NCI-H510A (cell line): ENCODE measurements at regions not wholly inside any gene's neighbourhood (a gene's known extent, or its start where the extent isn't known, plus 50 kb on each side); places are given as distances from the start of the nearest gene placed in this dataset.
"Not testable (repeated sequence)": the region's sequence is repeated elsewhere in the genome, so short reads cannot be mapped to it uniquely, and the experiment has no call there.

Source experiments
- DNase-seq: peaks from one replicate; lab custom pipeline; 2025; lab: John Stamatoyannopoulos, UW

GRCh38 chr1:73218995-73219546 is 936.7 kb upstream of the NEGR1 start:
- DNase-seq = no peak

DNA sequence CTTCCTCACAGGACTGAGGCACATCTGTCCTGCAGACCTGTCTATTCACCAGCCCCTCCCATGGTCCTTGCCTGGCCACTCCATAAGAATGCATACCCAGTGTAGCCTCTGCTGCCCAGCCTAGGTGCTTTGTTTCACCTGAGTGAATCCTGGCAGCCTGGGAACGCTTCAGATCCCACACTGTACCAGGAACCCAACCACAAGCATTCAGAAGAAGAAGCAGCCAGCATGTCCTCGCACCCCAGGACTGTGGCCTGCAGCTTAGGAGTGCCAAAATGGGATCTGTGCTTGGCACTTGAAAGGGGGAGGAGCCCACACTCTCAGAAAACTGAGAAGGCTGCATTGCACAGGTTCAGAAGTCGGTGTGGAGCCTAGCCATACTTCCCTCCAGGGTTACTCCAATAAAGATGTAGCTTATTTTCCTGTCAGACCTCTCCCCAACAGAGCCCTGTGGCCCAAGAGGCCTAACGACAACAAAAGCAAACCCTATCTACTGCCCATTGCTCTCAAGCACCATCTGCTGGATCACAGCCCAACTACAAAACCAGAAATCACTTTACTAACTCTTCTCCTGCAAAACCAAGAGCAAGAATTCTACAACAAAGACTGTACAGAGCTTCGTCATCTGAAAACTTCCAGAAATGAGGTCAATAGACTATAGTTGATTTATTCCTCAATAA is 923.1 kb upstream of the NEGR1 start:
- no peak for DNase-seq

- DNase-seq = no peak
These were observed 915.6 kb upstream of the NEGR1 start for GRCh38 chr1:73197972-73198371.

- DNase-seq = no peak
These were observed 912.6 kb upstream of the NEGR1 start for GRCh38 chr1:73194965-73195364.

DNA sequence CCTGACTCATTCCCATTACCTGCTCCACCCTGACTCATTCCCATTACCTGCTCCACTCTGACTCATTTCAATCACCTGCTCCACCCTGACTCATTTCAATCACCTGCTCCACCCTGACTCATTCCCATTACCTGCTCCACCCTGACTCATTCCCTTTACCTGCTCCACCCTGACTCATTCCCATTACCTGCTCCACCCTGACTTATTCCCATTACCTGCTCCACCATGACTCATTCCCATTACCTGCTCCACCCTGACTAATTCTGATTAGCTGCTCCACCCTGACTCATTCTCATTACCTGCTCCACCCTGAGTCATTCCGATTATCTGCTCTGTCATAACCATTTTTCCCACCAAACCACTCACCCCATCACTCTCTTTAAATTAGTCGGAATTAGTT is 901.2 kb upstream of the NEGR1 start:
- not testable (repeated sequence) for DNase-seq

DNA sequence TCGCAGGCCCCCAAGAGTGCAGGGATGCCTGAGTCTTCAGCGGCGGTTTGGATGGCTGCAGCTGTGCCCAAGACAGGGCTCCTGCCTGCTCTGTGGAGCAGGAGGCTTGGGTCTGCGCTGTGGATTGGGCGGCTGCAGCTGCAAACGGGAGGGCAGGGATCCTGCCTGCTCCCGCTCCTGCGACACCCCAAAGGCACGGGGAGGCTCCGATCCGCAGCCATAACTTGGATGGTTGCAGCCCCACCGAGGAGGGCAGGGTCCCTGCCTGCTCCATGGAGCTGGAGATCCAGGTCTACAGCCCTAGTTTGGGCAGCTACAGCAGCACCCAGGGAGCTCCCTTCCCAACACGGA is 898.8 kb upstream of the NEGR1 start:
- DNase-seq = no peak

GRCh38 chr1:73180397-73181189 is 898.3 kb upstream of the NEGR1 start:
- DNase-seq = no peak

- DNase-seq = no peak
These were observed 894.6 kb upstream of the NEGR1 start for GRCh38 chr1:73176902-73177301.

DNA sequence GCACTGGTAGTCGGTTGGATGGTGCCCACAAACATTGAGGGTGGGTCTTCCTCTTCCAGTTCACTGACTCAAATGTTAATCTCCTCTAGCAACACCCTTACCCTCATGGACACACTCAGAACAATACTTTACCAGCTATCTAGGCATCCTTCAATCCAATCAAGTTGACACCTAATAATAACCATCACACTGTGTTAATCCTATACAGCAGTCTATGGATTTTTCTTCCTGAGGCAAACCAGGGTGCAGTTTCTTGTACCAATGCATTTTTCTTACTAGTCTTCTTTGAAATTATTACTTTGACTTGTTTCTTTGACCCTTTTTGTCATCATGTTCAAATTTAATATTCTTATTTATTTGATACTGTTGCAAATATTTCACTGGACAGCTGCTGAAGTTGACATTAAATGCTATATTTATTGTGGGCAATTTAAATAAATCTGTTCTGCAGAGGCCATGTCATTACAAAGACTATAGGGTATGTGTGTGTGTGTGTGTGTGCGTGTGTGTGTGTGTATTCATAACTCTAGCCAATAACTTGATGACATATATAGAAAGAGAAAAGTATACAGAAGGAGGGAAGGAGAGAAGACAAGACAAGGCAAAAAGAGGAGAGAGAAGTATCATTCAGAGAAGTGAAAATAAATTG is 884.8 kb upstream of the NEGR1 start:
- no peak for DNase-seq

DNA sequence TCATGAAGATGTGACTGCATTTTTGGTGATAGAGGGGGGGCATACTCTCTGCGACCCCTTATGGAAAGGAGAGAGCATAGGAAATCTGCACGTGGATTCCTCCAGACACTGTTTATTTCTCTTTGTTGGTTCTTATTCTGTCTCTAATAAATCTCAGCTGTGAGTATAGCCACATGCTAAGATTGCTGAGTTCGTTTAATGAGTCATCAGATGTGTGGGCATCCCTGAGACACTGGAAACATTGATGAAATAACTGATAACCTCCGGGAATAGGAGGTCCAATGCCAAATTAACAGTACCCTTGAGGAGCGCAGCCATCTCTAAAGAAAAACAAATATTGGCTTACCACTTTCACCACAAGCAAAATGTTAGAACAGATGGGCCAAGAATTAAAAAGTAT is 880.2 kb upstream of the NEGR1 start:
- no peak for DNase-seq

DNA sequence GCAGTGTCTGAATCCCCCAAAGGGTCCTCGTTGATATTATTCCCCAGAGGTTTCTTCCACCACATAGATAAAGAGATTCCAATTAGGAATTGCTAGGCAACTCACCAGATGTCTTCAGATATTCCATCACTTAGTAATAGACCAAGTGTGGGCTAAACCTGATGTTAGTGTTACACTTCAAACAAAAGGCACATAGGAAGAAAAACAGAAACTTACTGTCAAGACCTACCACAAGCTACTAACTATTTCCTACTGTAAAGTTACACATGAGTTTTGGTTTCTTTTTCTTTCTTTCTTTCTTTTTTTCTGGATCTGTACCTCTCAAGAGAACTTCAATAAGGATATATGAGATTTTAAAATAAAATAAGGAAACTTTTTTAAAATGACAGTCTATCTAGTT is 879.1 kb upstream of the NEGR1 start:
- DNase-seq = no peak

- no peak for DNase-seq
These were observed 878.4 kb upstream of the NEGR1 start for GRCh38 chr1:73160759-73161158.

DNA sequence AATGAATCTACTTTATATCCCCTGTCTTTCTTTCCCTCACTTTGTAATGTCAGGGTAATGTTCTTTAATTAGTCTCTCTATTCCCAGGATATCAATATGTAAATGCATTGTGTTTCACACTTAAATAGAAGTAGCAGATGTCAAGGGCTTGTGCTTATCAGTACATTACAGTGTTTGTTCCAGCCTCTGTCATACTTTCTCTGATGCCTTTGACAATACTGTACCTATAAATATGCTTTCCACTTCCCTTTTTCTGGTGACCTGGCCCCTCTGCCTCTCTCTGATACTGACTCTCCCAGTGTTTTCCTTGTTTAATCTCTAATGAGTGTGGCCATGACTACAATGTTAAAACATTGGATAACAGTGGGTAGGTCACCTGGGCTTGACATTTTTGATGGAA is 862.0 kb upstream of the NEGR1 start:
- no peak for DNase-seq

DNA sequence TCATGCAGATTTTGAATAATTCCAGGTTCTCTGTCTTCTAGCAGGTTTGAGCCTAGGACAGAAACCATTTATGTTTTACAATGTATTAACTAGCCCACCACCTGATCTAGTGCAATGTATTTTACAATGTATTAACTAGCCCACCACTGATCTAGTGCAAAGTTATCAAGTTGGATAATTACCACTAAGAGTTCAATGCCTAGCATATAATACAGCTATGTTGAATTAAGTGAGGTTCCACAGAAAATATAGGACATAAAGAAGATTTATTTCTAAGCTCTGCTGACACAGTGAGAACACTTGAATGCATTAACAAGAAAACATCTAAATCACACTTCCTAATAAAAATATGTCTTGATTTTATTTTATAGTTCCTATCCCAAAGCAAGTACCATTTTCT is 854.6 kb upstream of the NEGR1 start:
- no peak for DNase-seq

DNA sequence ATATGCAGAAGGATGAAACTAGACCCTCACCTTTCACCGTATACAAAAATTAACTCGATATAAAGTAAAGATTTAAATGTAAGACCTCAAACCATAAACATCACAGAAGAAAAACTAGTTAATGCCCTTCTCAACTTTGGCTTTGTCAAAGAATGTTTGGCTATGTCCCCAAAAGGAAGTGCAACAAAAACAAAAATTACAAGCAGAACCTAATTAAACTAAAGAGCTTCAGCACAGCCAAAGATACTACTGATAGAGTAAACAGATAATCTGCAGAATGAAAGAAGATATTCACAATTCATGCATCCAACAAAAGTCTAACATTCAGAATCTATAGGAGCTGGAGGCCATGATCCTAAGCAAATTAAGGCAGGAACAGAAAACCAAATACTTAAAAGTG is 824.6 kb upstream of the NEGR1 start:
- no peak for DNase-seq

GRCh38 chr1:73105755-73106154 is 823.4 kb upstream of the NEGR1 start:
- DNase-seq = no peak

DNA sequence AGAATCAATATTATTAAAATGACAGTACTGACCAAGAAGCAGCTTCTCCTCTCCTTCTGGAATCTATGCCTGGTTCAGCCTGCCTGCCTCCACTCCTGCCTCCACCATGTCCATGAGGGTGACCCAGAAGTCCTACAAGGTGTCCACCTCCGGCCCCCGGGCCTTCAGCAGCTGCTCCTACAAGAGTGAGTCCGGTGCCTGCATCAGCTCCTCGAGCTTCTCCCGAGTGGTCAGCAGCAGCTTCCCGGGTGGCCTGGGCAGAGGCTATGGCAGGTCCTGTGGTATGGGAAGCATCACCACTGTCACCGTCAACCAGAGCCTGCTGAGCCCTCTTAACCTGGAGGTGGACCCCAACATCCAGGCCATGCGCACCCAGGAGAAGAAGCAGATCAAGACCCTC is 822.4 kb upstream of the NEGR1 start:
- no peak for DNase-seq

GRCh38 chr1:73100216-73100615 is 817.9 kb upstream of the NEGR1 start:
- no peak for DNase-seq

- DNase-seq = no peak
These were observed 815.6 kb upstream of the NEGR1 start for GRCh38 chr1:73097917-73098316.

DNA sequence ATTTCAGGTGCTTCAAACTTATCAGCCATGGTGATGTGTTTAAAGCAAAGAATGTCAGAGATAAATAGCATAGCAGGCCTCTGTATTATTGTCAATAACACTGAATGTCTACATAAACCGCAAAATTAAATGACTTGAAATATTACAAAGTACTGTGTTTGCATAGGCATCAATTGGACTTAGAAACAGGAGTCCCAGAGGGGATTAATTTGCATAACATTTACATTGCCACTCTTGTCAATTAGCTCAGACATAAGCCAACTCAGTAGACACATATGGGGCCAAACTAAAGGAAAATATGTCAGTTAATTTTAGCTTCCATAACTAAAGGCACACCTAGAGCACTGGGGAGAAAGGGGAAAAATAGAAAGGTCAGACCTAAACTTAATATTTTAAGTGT is 814.5 kb upstream of the NEGR1 start:
- DNase-seq = no peak

DNA sequence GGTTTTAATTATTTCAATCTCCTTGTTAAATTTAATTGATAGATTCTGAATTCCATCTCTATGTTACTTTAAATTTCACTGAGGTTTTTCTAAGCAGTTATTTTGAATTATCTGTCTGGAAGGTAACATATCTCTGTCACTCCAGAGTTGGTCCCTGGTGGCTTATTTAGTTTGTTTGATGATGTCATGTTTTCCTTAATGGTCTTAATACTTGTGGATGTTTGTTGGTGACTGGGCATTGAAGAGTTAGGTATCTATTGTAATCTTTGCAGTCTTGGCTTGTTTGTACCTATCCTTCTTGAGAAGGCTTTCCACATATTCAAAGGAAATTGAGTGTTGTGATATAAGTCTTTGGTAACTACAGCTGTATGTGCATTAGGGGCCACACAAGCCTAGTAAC is 810.0 kb upstream of the NEGR1 start:
- no peak for DNase-seq

GRCh38 chr1:73066866-73067265 is 784.5 kb upstream of the NEGR1 start:
- no peak for DNase-seq
